Retinal pigment epithelial cell (primary cell): ENCODE measurements at regions not wholly inside any gene's neighbourhood (a gene's known extent, or its start where the extent isn't known, plus 50 kb on each side); places are given as distances from the start of the nearest gene placed in this dataset.
A peak's percentile ranks its signal among the peaks of the same experiment; 100 is the strongest.

Experiments used
- DNase-seq: peaks from one replicate; pipeline ENCODE4 v3.0.0-alpha.2; 2010; ENCODE audit warnings: low read depth
- H3K4me3 ChIP-seq: 2 replicates; pipeline ENCODE4 v1.5.1; 2011; ENCODE audit warnings: mild to moderate bottlenecking, low read length, control low read depth, moderate library complexity
- CTCF ChIP-seq: conservative IDR thresholded peaks from 2 replicates; pipeline ENCODE4 v1.5.1; 2011; ENCODE audit warnings: low read depth, low read length, control low read depth, inconsistent platforms

- TF ChIP-seq CTCF: no peak
- H3K4me3 ChIP-seq: no peak overlapping the region
Measured at GRCh38 chr10:118845776-118846175, 91.0 kb upstream of the CACUL1 start.

GRCh38 chr10:118850418-118851061, 95.8 kb upstream of the CACUL1 start:
- DNase-seq: no peak
- H3K4me3 ChIP-seq: no peak overlapping the region
- peak; percentile 80 for TF ChIP-seq CTCF

More at GRCh38 chr10:118845776-118846175, 91.0 kb upstream of the CACUL1 start:
- DNase-seq: no peak

GRCh38 chr10:118851062-118852035, 96.6 kb upstream of the CACUL1 start:
- H3K4me3 ChIP-seq: no peak overlapping the region
- DNase-seq: no peak
- TF ChIP-seq CTCF: no peak

GRCh38 chr10:118853916-118854315, 99.1 kb upstream of the CACUL1 start:
- no peak overlapping the region for H3K4me3 ChIP-seq
- DNase-seq: no peak
- TF ChIP-seq CTCF: no peak

GRCh38 chr10:118856106-118856505, 101.3 kb upstream of the CACUL1 start:
- no peak overlapping the region for H3K4me3 ChIP-seq
- TF ChIP-seq CTCF: no peak
- no peak for DNase-seq

GRCh38 chr10:118865998-118866693, 111.4 kb upstream of the CACUL1 start:
- no peak overlapping the region for H3K4me3 ChIP-seq
- DNase-seq: no peak
- no peak for TF ChIP-seq CTCF
